BLaER1 (cell line): ENCODE measurements at regions not wholly inside any gene's neighbourhood (a gene's known extent, or its start where the extent isn't known, plus 50 kb on each side); places are given as distances from the start of the nearest gene placed in this dataset.

Source experiments
- H3K27ac ChIP-seq: shearing (Covaris generic); formaldehyde crosslinking; 2 replicates; pipeline ENCODE4 v1.8.1; 2022
- H3K27me3 ChIP-seq: shearing (Covaris generic); formaldehyde crosslinking; 2 replicates; pipeline ENCODE4 v1.8.1; 2022
- H3K36me3 ChIP-seq: shearing (Covaris generic); formaldehyde crosslinking; 2 replicates; pipeline ENCODE4 v1.8.1; 2022
- H3K4me1 ChIP-seq: shearing (Covaris generic); formaldehyde crosslinking; 2 replicates; pipeline ENCODE4 v1.8.1; 2022
- H3K4me2 ChIP-seq: shearing (Covaris generic); formaldehyde crosslinking; 2 replicates; pipeline ENCODE4 v1.8.1; 2022
- H3K4me3 ChIP-seq: shearing (Covaris generic); formaldehyde crosslinking; 2 replicates; pipeline ENCODE4 v1.8.1; 2022
- H3K9ac ChIP-seq: shearing (Covaris generic); formaldehyde crosslinking; 2 replicates; pipeline ENCODE4 v1.8.1; 2022
- H3K9me3 ChIP-seq: shearing (Covaris generic); formaldehyde crosslinking; 2 replicates; pipeline ENCODE4 v1.8.1; 2022
- H4K20me1 ChIP-seq: shearing (Covaris generic); formaldehyde crosslinking; 2 replicates; pipeline ENCODE4 v1.8.1; 2022
- Cebpa-rat ChIP-seq: shearing (Covaris generic); IDR thresholded peaks from 2 replicates; pipeline ENCODE4 v1.8.1; 2022

GRCh38 chr6:66558189-66558588 is 851.2 kb upstream of the EYS start:
- Histone ChIP-seq H3K4me3 (no peak overlapping the region), H3K4me1 (no peaks in the 10 kb centered on the region), H3K27ac (no peak overlapping the region), H3K36me3 (no peaks in the 10 kb centered on the region), H3K4me2 (no peak overlapping the region), H3K9ac (no peak overlapping the region), H4K20me1 (no peaks in the 10 kb centered on the region), H3K27me3 (no peaks in the 10 kb centered on the region), H3K9me3 (0 out of 2 replicates have a peak, but pooled peaks cover 3% of the 10 kb centered on the region)
- TF ChIP-seq Cebpa-rat, result no peak

DNA sequence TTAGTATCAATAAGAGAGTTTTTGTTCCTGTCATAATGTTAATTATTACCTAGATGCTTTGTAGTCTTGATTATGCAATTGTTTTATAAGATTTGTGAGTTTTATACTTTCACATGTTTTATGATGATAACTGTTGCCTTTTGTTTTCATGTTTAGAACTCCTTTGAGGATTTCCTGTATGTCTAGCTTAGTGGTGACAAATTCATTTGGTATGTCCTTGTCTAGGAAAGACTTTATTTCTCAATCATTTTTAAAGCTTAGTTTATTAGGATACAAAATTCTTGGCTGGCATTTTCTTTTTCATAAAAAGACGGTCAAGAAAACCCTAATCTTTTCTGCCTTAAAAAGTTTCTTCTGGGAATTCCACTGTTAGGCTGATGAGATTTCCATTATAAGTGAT is 849.9 kb upstream of the EYS start:
- Histone ChIP-seq H3K4me3 (no peak overlapping the region), H3K27ac (no peak overlapping the region), H3K27me3 (no peaks in the 10 kb centered on the region), H3K36me3 (no peaks in the 10 kb centered on the region), H3K4me1 (no peaks in the 10 kb centered on the region), H3K9ac (no peak overlapping the region), H3K9me3 (0 out of 2 replicates have a peak, but pooled peaks cover 3% of the 10 kb centered on the region), H4K20me1 (no peaks in the 10 kb centered on the region), H3K4me2 (no peak overlapping the region)
- TF ChIP-seq Cebpa-rat, result no peak

GRCh38 chr6:66555082-66555481 is 848.1 kb upstream of the EYS start:
- TF ChIP-seq Cebpa-rat, result no peak
- Histone ChIP-seq H3K9me3 (0 out of 2 replicates have a peak, but pooled peaks cover 3% of the 10 kb centered on the region), H3K4me2 (no peak overlapping the region), H3K36me3 (no peaks in the 10 kb centered on the region), H3K4me1 (no peaks in the 10 kb centered on the region), H3K4me3 (no peak overlapping the region), H3K27ac (no peak overlapping the region), H3K27me3 (no peaks in the 10 kb centered on the region), H3K9ac (no peak overlapping the region), H4K20me1 (no peaks in the 10 kb centered on the region)

DNA sequence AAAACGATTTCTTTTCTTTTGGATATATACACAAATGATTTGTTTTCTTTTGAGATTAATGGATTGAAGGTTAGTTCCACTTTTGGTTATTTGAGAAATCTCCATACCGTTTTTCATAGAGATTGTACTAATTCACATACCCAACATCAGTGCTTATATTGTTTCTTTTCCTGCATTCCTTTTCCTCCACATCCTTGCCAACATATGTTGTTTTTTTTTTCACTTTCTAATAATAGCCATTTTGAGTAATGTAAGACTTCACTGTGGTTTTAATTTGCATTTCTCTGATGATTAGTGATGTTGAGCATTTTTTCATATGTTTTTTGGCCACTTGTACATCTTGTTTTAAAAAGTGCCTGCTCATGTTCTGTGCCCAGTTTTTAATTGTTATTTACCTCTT is 846.4 kb upstream of the EYS start:
- no peaks in the 10 kb centered on the region for H3K27me3 ChIP-seq
- no peaks in the 10 kb centered on the region for H3K4me1 ChIP-seq
- H3K4me3 ChIP-seq, result no peak overlapping the region
- TF ChIP-seq Cebpa-rat, result no peak
- no peak overlapping the region for H3K27ac ChIP-seq
- no peak overlapping the region for H3K9ac ChIP-seq
- no peaks in the 10 kb centered on the region for H3K36me3 ChIP-seq
- H3K9me3 ChIP-seq, result 0 out of 2 replicates have a peak, but pooled peaks cover 3% of the 10 kb centered on the region
- H3K4me2 ChIP-seq, result no peak overlapping the region
- H4K20me1 ChIP-seq, result no peaks in the 10 kb centered on the region

DNA sequence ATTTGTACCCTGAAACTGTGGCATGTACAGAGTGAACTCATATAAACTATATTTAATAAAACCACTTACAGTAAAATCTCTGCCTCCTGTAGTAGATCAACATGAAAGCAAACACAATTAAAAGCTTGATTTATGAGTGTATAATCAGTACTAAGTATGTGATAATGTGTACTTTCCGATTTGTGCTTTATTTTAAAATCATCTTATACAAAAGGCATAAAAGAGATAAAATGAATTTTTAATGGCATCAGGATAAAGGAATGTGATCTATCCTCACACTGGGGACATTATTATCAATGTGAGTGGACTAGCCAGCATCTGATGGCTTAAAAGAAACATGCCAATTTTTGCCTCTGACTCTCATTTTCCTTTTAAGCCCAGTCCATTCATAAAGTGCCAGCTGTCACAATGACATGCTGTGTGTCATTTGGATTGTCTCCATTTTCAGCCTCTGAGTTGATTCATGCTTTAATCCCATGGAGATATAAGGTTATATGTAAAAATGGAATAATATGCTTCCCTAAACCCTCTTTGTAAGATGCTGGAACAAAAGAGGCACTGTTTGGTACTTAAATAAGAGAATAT is 831.6 kb upstream of the EYS start:
- Histone ChIP-seq H3K4me2 (no peak overlapping the region), H3K9ac (no peak overlapping the region), H3K4me3 (no peak overlapping the region), H3K27me3 (no peaks in the 10 kb centered on the region), H3K36me3 (no peaks in the 10 kb centered on the region), H3K27ac (no peak overlapping the region), H4K20me1 (no peaks in the 10 kb centered on the region), H3K9me3 (no peaks in the 10 kb centered on the region), H3K4me1 (no peaks in the 10 kb centered on the region)
- no peak for TF ChIP-seq Cebpa-rat

DNA sequence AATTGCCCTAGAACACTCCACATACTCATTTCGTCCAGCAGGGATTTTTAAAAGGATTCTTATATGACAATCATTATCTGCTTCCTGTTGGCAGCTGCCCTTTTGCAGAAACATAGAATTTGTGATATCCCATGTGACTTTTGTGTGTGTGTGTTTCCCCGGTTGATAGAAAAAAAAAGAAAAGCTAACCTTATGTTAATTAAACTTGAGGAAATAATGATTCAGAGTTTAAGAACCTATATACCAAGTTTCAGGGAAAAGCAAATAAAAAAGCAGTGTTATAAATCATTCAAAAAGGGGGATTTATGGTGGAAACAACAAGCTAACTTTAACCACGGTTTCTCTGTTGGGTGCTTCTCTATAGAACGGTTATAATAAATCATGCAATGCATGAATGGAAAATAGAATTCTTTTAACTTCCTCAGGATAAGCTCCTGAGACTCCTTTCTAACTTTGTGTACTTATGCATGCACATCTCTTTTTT is 826.9 kb upstream of the EYS start:
- no peak for TF ChIP-seq Cebpa-rat
- no peak overlapping the region for H3K9ac ChIP-seq
- no peaks in the 10 kb centered on the region for H3K9me3 ChIP-seq
- H3K36me3 ChIP-seq, result no peaks in the 10 kb centered on the region
- H3K4me2 ChIP-seq, result no peak overlapping the region
- H3K27me3 ChIP-seq, result no peaks in the 10 kb centered on the region
- H3K4me1 ChIP-seq, result no peaks in the 10 kb centered on the region
- no peak overlapping the region for H3K4me3 ChIP-seq
- no peak overlapping the region for H3K27ac ChIP-seq
- no peaks in the 10 kb centered on the region for H4K20me1 ChIP-seq

- Histone ChIP-seq H3K36me3 (no peaks in the 10 kb centered on the region), H3K9ac (no peak overlapping the region), H3K27ac (no peak overlapping the region), H3K4me2 (no peak overlapping the region), H3K4me3 (no peak overlapping the region), H4K20me1 (no peaks in the 10 kb centered on the region), H3K27me3 (no peaks in the 10 kb centered on the region), H3K4me1 (no peaks in the 10 kb centered on the region), H3K9me3 (no peaks in the 10 kb centered on the region; the same call in 1 of the 2 replicates)
- no peak for TF ChIP-seq Cebpa-rat
These were observed 819.0 kb upstream of the EYS start for GRCh38 chr6:66526061-66526460.

DNA sequence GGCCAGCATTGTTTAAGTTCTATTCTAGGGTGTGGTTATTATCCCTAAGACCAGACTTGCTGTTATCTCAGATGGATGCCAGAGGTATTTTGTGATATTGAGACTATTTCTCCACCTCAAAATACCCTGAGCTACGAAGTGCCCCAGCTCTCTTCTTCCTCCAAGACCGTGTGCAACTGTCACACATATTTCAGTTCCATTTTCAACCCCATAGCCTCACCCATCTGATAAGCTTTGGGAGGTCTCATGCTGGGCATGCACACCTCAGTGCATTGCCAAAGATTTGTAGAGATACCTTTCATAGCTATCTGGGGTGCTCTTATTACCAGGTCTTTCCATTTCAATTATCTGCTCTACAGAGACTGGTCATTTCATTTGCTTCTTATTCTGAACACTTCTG is 815.8 kb upstream of the EYS start:
- H3K36me3 ChIP-seq, result no peaks in the 10 kb centered on the region

DNA sequence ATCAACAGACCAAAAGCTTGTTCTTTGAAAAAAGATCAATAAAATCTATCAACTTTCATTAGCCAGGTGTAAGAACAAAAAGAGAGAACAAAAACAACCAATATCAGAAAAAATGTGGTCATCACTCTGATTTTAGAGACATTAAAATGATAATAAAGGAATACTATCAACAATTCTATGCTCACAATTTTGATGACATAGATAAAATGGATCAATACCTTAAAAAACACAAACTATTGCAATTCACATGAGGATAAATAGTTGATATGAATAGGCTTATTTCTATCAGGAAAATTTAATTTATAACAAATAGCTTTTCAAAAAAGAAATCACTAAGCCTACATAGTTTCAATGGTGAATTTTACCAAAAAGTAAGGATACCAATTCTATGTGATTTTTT is 809.4 kb upstream of the EYS start:
- Histone ChIP-seq H3K9ac (no peak overlapping the region), H3K4me3 (no peak overlapping the region), H4K20me1 (no peaks in the 10 kb centered on the region), H3K4me1 (no peaks in the 10 kb centered on the region), H3K9me3 (no peaks in the 10 kb centered on the region), H3K27me3 (no peaks in the 10 kb centered on the region), H3K4me2 (no peak overlapping the region), H3K36me3 (no peaks in the 10 kb centered on the region), H3K27ac (no peak overlapping the region)
- no peak for TF ChIP-seq Cebpa-rat

More for the DNA sequence above, 815.8 kb upstream of the EYS start:
- Histone ChIP-seq H4K20me1 (no peaks in the 10 kb centered on the region), H3K27me3 (no peaks in the 10 kb centered on the region), H3K9ac (no peak overlapping the region), H3K4me2 (no peak overlapping the region), H3K4me3 (no peak overlapping the region), H3K9me3 (no peaks in the 10 kb centered on the region; the same call in 1 of the 2 replicates), H3K4me1 (no peaks in the 10 kb centered on the region), H3K27ac (no peak overlapping the region)
- TF ChIP-seq Cebpa-rat, result no peak

DNA sequence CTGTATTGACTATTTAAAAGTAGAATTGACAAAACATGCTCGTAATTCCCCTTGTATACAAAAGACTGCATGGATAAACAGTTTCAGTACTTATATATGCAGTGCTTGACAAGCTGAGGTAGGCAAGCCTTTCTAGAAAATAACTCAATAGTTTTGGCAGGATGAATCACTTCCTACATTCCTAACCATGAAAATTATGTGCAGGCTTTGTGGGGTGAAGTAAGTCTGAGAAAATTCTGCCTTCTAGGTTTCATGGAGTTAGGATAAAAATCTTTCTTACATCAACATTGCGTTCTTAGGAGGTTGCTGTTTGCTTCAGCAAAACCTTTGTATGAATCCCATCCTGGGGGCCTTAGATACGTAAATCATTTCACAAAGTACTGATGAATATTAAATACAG is 801.4 kb upstream of the EYS start:
- H3K4me2 ChIP-seq, result no peak overlapping the region
- H3K27ac ChIP-seq, result no peak overlapping the region
- H3K9ac ChIP-seq, result no peak overlapping the region
- peaks cover 6% of the 10 kb centered on the region for H3K4me1 ChIP-seq
- no peaks in the 10 kb centered on the region for H3K36me3 ChIP-seq
- H3K4me3 ChIP-seq, result no peak overlapping the region
- TF ChIP-seq Cebpa-rat, result no peak
- H3K27me3 ChIP-seq, result no peaks in the 10 kb centered on the region
- no peaks in the 10 kb centered on the region for H4K20me1 ChIP-seq
- H3K9me3 ChIP-seq, result no peaks in the 10 kb centered on the region

GRCh38 chr6:66499851-66500250 is 792.8 kb upstream of the EYS start:
- no peak overlapping the region for H3K4me3 ChIP-seq

More at GRCh38 chr6:66499851-66500250, 792.8 kb upstream of the EYS start:
- Histone ChIP-seq H3K9me3 (no peaks in the 10 kb centered on the region), H3K27me3 (no peaks in the 10 kb centered on the region), H4K20me1 (no peaks in the 10 kb centered on the region), H3K4me2 (no peak overlapping the region), H3K9ac (no peak overlapping the region), H3K36me3 (no peaks in the 10 kb centered on the region), H3K4me1 (no peaks in the 10 kb centered on the region), H3K27ac (no peak overlapping the region)
- no peak for TF ChIP-seq Cebpa-rat
